ENCODE measurements at regions not wholly inside any gene's neighbourhood (a gene's known extent, or its start where the extent isn't known, plus 50 kb on each side); places are given as distances from the start of the nearest gene placed in this dataset.
A peak's percentile ranks its signal among the peaks of the same experiment; 100 is the strongest.
"Not testable (repeated sequence)": the region's sequence is repeated elsewhere in the genome, so short reads cannot be mapped to it uniquely, and the experiment has no call there.

DNA sequence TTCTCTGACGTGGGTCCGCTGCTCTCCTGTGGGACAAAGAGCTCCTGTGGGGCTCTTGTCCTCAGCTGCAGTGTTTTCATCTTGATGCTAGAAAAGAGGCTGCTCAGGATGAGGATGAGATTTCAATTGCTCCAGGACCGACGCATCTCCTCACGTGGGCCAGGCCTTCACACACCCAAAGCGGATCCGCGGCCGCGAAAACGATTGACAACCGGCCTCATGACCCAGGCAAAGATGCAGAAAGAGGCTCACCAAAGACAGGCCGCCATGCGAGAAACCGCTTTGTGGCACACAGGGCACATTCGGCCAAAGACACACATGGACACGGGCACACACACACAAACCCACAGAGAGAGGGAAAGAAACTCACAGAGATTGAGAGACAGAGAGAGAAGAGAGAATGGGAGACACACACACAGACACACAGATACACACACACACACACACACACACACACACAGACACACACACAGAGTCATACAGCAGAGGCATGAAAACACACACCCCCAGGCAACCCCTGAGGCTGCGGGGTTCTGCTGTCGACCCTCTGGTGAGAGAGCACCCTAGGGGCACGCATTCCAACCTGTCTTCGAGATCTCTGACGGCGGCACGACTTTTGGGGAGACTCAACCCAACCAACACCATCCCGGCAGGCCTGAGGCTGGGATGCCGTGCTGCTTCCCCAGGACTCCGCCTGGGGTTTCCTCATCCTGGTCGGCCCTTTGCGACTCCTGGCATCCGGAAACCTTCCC, 168.5 kb upstream of the ZNF337 start:
- DNase-seq (ENCODE audit: low spot score) = not testable (repeated sequence)

DNA sequence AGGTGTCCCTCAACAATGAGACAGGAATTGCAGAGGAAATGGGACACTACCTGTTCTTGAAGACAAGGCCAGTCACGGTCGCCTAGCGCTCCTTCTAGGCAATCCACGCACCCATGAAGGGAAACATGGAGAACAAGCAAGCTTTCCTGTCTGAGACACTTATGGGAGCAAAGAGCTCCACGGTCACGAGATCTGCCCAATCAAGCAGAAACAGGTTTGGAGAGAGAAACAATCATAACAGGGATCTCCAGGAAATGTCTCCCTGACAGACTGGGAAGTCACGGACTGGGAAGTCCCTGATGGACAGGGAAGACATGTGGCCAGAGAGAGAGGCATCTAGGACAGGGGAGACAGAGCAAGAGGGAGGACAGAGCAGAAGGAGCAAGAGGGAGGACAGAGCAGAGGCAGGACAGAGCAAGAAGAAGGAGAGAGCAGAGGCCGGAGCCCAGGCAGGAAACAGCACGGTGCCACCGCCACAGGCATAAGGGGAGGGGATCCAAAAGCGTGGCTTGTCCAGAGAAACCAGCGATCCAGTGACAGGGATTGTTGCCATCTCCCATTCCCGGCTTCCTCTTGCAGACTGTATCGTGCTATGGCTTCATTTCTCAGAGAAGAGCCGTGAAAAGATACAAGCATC, 167.8 kb upstream of the ZNF337 start:
- no peak for DNase-seq (ENCODE audit: low spot score)

DNA sequence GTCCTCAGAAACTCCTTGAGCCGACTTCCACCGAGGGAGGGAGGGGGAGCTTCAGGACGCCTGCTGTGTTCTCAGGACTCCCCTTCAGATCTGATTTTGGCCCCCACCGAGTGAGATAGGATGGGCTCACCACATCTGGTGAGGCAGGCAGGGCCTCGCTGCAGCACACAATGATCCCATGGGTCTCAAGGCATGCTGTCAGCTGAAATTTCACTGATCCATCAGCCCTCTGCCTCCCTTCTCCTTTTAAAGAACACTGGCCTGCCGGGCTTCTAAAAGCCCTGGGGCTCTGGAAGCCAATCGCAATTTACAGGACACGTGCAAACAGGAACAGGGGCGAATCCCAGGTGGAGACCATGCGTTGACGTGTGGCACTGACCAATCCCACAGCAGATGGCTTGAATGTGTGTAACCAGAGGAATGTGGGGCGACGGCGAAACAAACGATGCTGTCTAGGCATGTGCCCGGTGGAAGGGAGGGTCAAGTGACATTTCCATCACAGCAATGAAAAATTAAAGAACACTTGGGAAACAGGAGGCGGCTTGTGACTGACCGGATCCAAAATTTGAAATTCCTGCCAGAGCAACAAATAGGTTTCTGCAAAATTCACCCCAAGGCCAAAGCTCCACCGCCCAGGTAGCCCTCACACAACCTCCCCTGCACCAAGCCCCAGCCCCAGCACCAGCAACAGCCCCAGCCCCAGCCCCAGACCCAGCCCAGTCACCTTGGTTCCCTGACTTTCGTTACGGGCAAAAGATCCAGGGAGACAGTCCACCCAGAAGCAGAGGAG, 167.1 kb upstream of the ZNF337 start:
- DNase-seq (ENCODE audit: low spot score) = peak; percentile 30

DNA sequence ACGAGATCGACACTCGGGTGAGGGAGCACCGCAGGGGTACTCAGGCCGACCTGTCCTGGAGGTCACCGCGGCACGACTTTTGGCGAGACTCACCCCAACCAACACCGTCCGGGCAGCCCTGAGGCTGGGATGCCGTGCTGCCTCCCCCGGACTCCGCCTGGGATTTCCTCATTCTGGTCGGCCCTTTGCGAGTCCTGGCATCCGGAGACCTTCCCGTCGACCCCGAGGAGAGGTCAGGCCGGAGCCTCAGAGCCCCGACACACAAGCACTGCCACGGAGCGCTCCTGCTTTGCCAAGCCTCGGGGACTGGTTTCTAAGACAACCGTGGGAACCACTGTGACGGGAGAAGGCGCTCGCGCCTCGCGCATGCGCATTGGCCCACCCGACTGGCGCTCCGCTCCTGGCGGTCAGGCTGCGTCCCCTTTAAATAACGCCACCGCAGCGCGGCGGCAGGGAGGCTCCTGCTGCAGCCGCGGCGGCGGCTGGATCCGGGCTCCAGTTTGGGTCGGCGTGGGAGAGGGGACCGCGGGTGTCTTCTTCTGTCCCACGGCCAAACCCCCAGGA, 166.4 kb upstream of the ZNF337 start:
- DNase-seq (ENCODE audit: low spot score) = peak; percentile 93

DNA sequence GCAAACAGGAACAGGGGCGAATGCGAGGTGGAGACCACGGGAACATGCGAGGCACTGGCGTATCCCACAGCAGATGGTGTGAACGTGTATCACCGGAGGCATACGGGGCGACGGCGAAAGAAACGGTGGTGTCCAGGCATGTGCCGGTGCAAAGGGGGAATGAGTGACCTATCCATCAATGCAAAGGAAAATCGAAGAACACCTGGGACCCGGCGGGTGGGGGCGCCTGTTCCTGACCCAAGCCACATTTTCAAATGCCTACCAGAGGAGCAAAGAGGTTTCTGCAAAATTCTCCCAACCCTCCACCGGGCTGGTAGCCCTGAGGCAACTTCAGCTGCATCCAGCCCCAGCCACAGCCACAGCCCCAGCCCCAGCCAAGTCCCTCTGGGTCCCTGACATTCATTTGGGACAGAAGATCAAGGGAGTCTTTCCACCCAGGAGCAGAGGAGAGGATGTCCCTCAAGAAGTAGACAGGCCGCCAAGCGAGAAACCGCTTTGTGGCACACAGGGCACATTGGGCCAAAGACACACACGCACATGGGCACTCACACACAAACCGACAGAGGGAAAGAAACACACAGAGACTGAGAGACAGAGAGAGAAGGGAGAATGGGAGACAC, 164.0 kb upstream of the ZNF337 start:
- no peak for DNase-seq (ENCODE audit: low spot score)

DNA sequence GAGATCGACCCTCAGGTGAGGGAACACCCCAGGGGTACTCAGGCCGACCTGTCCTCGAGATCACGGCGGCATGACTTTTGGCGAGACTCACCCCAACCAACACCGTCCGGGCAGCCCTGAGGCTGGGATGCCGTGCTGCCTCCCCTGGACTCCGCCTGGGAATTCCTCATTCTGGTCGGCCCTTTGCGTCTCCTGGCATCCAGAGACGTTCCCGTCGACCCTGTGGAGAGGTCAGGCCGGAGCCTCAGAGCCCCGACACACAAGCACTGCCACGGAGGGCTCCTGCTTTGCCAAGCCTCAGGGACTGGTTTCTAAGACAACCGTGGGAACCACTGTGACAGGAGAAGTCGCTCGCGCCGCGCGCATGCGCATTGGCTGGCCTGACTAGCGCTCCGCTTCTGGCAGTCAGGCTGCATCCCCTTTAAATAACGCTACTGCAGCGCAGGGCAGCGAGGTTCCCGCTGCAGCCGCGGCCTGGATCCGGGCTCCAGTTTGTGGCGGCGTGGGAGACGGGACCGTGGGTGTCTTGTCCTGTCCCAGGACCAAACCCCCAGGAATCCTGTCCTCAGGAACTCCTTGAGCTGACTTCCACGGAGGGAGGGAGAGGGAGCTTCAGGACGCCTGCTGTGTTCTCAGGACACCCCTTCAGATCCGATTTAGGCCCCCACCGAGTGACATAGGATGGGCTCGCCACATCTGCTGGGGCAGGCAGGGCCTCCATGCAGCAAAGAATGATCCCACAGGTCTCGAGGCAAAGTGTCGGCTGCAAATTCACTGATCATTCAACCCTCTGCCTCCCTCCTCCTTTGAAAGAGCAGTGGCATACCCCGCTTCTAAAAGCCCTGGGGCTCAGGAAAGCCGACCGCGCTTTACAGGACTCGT, 163.2 kb upstream of the ZNF337 start:
- no peak for DNase-seq (ENCODE audit: low spot score)

DNA sequence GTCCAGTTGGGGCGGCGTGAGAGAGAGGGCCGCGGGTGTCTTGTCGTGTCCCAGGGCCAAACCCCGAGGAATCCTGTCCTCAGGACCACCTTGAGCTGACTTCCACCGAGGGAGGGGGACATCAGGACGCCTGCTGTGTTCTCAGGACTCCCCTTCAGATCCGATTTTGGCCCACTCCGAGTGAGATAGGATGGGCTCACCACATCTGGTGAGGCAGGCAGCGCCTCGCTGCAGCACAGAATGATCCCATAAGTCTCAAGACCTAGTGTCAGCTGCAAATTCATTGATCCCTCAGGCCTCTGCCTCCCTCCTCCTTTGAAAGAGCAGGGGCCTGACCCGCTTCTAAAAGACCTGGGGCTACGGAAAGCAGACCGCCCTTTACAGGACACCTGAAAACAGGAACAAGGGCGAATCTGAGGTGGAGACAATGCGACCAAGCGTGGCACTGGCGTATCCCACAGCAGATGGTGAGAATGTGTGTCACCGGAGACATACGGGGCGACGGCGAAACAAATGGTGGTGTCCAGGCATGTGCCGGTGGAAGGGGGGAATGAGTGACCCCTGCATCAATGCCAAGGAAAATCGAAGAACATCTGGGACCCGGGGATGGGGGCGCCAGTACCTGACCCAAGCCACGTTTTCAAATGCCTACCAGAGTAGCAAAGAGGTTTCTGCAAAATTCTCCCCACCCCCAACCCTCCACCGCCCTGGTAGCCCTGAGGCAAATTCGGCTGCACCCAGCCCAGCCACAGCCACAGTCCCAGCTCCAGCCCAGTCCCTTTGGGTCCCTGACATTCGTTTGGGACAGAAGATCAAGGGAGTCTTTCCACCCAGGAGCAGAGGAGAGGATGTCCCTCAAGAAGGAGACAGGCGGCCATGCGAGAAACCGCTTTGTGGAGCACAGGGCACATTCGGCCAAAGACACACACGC, 162.1 kb upstream of the ZNF337 start:
- DNase-seq (ENCODE audit: low spot score) = no peak

DNA sequence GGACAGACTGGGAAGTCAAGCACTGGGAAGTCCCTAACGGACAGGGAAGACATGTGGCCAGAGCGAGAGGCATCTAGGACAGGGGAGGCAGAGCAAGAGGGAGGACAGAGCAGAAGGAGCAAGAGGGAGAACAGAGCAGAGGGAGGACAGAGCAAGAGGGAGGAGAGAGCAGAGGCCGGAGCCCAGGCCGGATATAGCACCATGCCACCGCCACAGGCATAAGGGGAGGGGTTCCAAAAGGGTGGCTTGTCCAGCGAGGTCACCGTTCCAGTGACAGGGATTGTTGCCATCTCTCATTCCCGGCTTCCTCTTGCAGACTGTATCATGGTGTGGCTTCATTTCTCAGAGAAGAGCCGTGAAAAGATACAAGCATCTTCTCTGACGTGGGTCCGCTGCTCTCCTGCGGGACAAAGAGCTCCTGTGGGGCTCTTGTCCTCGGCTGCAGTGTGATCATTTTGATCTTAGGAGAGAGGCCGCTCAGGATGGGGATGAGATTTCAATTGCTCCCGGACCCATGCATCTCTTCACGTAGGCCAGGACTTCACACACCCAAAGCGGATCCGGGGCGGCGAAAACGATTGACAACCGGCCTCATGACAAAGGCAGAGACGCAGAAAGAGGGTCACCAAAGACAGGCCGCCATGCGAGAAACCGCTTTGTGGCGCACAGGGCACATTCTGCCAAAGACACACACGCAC, 160.6 kb upstream of the ZNF337 start:
- DNase-seq (ENCODE audit: low spot score) = not testable (repeated sequence)

DNA sequence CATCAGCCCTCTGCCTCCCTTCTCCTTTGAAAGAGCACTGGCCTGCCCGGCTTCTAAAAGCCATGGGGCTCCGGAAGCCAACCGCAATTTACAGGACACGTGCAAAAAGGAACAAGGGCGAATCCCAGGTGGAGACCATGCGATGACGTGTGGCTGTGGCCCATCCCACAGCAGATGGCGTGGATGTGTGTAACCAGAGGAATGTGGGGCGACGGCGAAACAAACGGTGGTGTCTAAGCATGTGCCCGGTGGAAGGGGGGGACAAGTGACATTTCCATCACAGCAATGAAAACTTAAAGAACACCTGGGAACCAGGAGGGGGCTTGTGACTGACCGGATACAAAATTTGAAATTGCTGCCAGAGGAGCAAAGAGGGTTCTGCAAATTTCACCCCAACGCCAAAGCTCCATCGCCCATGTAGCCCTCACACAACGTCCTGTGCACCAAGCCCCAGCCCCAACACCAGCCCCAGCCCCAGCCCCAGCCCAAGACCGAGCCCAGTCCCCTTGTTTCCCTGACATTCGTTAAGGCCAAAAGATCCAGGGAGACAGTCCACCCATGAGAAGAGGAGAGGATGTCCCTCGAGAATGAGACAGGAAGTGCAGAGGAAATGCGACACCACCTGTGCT, 159.7 kb upstream of the ZNF337 start:
- DNase-seq (ENCODE audit: low spot score) = no peak

DNA sequence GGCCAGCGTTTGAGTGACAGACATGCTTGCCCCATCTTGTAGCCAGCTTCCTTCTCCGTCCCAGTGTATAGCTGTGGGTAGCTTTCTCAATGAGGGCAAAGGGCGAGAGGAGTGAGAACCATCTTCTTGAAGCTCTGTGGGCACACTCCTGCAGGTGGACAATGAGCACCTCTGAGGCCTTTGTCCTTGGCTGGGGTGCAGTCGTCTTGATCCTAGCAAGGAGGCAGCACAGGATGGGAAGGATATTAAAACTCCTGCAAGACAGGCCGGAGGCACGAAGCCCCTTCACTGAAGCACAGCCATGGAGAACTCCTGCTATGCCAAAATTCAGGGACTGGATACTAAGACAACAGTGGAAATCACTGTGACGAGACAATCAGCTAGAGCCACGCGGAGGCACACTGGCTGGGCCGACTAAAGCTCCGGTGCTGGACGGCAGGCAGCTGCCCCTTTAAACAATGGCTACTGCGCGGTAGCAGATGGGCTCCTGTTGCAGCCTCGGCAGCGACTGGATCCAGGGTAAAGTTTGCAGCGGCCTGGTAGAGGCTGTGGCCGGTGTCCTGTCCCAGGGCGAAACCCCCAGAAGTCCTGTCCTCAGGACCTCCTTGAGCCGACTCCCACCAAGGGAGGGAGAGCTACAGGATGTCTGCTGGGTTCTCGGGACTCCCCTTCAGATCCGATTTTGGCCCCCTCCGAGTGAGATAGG, 159.0 kb upstream of the ZNF337 start:
- DNase-seq (ENCODE audit: low spot score) = not testable (repeated sequence)

DNA sequence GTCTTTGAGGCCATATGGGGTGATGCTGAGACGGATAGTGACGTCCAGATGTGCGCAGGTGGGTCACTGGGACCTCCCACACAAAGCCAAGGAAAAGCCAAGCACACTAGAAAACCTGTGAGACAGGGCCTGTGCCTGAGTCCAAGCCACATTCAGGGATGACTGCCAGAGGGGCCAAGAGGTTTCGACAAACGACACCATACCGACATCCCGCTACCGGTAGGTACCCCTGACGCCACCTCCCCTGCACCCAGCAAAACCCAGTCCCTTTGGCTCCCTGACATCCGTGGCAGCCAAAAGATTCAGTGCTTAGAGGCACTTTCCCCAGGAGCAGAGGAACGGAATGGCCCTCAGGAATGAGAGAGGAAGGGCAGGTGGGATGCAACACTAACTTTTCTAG, 158.0 kb upstream of the ZNF337 start:
- DNase-seq (ENCODE audit: low spot score) = not testable (repeated sequence)

DNA sequence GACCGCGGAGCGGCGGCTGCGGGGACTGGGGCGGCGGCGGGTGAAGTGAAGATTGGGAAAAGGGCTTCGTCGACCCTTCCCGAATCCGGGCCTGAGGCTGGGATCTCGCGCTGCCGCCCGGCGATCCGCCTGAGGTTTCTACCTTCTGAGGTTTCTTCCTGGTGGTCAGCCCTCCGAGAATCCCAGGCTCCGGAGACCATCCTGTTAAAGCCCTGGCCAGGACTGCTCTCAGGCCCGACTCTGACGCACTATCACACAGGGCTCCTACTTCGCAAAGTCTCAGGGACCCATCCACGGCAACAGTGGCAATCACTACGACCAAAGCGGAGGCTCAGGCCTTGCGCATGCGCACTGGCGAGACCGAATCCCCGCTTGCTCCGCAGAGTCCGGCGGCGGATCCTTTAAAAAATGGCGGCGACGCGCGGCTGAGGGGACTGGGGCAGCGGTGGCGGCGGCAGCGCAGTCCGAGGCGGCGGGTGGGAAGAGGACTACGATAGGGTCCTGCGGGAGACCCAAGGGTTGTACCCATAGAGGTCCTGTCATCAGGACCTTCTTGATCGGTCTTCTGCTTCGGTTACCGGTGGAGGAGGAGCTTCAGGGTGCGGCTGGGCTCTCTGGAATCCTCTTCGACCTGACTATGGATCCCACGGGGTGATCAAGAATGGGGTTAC, 157.2 kb upstream of the ZNF337 start:
- not testable (repeated sequence) for DNase-seq (ENCODE audit: low spot score)

DNA sequence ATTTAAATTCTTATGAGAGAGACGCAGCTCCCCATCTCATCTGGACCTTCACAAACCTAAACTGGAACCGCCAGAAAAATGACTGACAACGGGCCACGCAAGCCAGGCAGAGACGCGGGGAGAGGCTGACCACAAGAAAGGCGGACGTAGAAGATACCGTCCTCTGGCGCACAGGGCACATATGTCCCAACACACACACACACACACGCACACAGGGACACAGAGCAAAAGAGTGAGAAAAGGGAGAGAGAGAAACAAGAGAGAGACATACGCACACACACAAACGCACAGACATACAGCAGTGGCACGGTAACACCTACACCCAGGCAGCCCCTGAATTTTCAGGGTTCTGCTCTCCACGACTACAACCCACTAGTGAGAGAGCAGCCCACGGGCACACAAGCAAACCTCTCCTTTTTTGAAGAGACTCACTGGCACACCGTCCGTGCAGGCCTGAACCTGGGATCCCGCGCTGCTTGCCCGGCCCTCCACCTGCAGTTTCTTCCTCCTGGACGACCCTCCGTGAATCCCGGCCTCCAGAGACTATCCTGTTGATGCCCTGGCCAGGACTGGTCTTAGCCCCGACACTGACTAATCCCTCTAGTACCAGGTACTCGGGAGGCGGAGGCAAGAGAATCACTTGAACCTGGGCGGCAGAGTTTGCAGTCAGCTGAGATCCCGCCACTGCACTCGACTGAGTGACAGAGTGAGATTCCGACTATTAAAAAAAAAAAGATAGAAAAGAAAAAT, 156.5 kb upstream of the ZNF337 start:
- not testable (repeated sequence) for DNase-seq (ENCODE audit: low spot score)

DNA sequence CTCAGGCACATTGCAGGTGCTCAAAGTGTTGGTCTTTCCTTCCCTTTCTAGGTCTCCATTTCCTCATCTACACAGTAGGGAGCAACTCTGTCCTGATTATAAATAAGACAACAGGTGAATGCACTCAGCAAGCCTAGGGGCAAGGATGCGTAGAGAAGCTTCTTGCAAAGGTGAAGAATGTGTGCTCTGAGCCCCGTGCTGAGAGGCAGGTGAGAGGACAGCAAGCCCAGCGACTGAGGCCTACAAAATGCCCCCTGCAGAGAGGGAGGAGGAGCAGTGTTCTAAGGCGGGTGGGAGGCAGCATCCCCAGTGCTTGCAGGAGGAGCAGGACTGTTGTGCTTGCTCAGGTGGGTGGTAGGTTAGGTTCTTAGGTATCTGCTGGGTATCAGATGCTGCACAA, 153.5 kb upstream of the ZNF337 start:
- DNase-seq (ENCODE audit: low spot score) = not testable (repeated sequence)

DNA sequence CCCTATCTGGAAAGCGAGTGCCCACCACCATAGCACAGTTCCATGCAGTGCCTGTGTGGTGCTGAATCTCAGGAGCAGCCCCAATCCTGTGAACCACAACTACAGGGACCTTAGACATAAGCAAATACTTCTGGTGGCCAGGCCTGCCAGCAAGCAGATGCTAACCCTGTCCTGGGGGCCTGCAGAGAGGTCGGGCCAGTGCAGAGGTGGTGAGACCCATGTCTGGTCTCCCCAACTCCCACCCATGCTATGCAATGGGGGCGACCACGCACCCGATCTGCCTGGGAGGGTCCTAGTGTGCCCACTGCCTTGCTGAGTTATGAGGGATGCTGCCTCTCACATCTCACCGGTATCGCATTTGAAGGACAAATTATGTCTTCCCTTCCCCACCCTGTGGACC, 151.6 kb upstream of the ZNF337 start:
- no peak for DNase-seq (ENCODE audit: low spot score)

DNA sequence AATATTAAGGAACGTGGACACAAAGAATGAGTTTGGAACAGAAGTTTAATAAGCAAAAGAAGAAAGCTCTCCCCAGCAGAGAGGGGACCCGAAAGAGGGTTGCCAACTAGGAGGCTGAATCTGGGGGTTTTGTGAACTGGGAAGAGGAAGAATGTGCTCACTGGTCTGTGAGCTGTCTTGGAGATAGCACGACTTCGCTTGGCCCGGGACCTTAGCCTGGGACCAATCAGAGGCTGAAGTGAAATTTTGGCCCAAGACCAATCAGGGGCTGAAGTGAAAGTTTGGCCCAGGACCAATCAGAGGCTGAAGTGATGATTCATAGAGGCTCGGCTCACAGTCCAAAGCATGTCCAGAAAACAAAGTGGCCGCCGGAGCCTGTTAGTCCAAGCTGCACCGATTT, 148.0 kb upstream of the ZNF337 start:
- DNase-seq (ENCODE audit: low spot score) = not testable (repeated sequence)

DNA sequence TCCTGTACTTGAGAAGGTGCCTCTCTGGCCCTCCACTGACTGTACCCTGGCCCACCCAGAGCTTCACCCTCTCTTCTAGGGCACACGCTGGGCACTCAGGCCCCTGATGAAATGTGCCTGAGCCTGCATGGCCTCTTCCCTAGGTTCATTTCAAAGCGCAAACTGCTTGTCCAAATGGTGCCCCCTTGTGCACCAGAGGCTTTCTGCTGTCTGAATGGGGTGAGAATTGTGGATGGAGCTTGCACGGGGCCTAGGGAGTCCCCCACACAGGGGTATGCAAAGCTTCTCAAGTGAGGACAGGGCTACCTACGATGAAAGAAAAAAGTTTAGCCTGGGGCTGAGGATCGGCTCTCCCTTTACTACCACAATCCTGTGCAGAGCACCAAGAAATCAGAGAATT, 116.9 kb upstream of the ZNF337 start:
- DNase-seq (ENCODE audit: low spot score) = not testable (repeated sequence)
